ENCODE measurements at regions not wholly inside any gene's neighbourhood (a gene's known extent, or its start where the extent isn't known, plus 50 kb on each side); places are given as distances from the start of the nearest gene placed in this dataset.
"Not testable (repeated sequence)": the region's sequence is repeated elsewhere in the genome, so short reads cannot be mapped to it uniquely, and the experiment has no call there.

GRCh38 chr1:38183747-38184146, 137.2 kb upstream of the POU3F1 start:
- Histone ChIP-seq H3K4me3 (ENCODE audit: low read length) (no peak overlapping the region), H3K9me3 (ENCODE audit: control insufficient read depth in 2 of 3, low read length in 3 of 3) (no peaks in the 10 kb centered on the region), H3K27ac (ENCODE audit: low read depth, low read length) (no peak overlapping the region), H3K4me1 (ENCODE audit: control insufficient read depth in 2 of 2, insufficient read depth in 2 of 2, low read length in 2 of 2) (no peaks in the 10 kb centered on the region), H3K27me3 (ENCODE audit: control insufficient read depth in 2 of 2, insufficient read depth in 2 of 2, low read length in 2 of 2) (no peaks in the 10 kb centered on the region), H3K36me3 (ENCODE audit: control insufficient read depth in 2 of 3, insufficient read depth in 3 of 3, low read length in 3 of 3) (no peaks in the 10 kb centered on the region)
- DNase-seq (no peak), ATAC-seq (no peak)
- ChIA-PET CTCF (interaction anchor here (0.6 to 0.7 kb wide), 2 partner anchors 22 to 655 kb away, joined by 3 to 4 read pairs; no protein-coding TSS in a partner anchor), POLR2A (no interaction called here)
- intact Hi-C loops (cut with micrococcal nuclease) = no loop called here
- Mint-ChIP-seq H3K9me3 (peaks cover 0 to 8% (median 0%) of the 10 kb centered on the region in 11 donors), H3K27me3 (peaks cover 0 to 36% (median 12%) of the 10 kb centered on the region in 5 donors), H3K4me3 (no peak overlapping the region), H3K36me3 (no peaks in the 10 kb centered on the region), H3K4me1 (peaks cover 0 to 3% (median 0%) of the 10 kb centered on the region in 7 donors), H3K27ac (no peak overlapping the region)

- Histone ChIP-seq H3K36me3 (ENCODE audit: control insufficient read depth in 2 of 3, insufficient read depth in 3 of 3, low read length in 3 of 3) (no peaks in the 10 kb centered on the region), H3K27ac (ENCODE audit: low read depth, low read length) (no peak overlapping the region)
- ATAC-seq = no peak
These were observed 136.5 kb upstream of the POU3F1 start for GRCh38 chr1:38183096-38183495.

GRCh38 chr1:38180388-38180787, 133.8 kb upstream of the POU3F1 start:
- H3K27ac Mint-ChIP-seq; DNase-seq; H3K4me1 ChIP-seq (ENCODE audit: control insufficient read depth in 2 of 2, insufficient read depth in 2 of 2, low read length in 2 of 2); H3K36me3 Mint-ChIP-seq; H3K4me3 Mint-ChIP-seq; H3K27me3 Mint-ChIP-seq; intact Hi-C loops (cut with micrococcal nuclease); ATAC-seq; H3K27me3 ChIP-seq (ENCODE audit: control insufficient read depth in 2 of 2, insufficient read depth in 2 of 2, low read length in 2 of 2); H3K9me3 ChIP-seq (ENCODE audit: control insufficient read depth in 2 of 3, low read length in 3 of 3); H3K4me1 Mint-ChIP-seq; CTCF ChIA-PET; H3K9me3 Mint-ChIP-seq; H3K27ac ChIP-seq (ENCODE audit: low read depth, low read length); H3K36me3 ChIP-seq (ENCODE audit: control insufficient read depth in 2 of 3, insufficient read depth in 3 of 3, low read length in 3 of 3); POLR2A ChIA-PET; H3K4me3 ChIP-seq (ENCODE audit: low read length): not testable (repeated sequence)

More at GRCh38 chr1:38183096-38183495, 136.5 kb upstream of the POU3F1 start:
- H3K27me3 Mint-ChIP-seq = peaks cover 0 to 30% (median 9%) of the 10 kb centered on the region in 5 donors
- DNase-seq = no peak
- no peaks in the 10 kb centered on the region for H3K27me3 ChIP-seq (ENCODE audit: control insufficient read depth in 2 of 2, insufficient read depth in 2 of 2, low read length in 2 of 2)
- peaks cover 0 to 8% (median 0%) of the 10 kb centered on the region in 11 donors for H3K9me3 Mint-ChIP-seq
- H3K4me3 Mint-ChIP-seq = no peak overlapping the region
- no peak overlapping the region for H3K27ac Mint-ChIP-seq
- intact Hi-C loops (cut with micrococcal nuclease) = no loop called here
- H3K4me1 Mint-ChIP-seq = peaks cover 0 to 3% (median 0%) of the 10 kb centered on the region in 7 donors
- ChIA-PET POLR2A (no interaction called here), CTCF (no interaction called here)
- no peaks in the 10 kb centered on the region for H3K36me3 Mint-ChIP-seq
- H3K4me1 ChIP-seq (ENCODE audit: control insufficient read depth in 2 of 2, insufficient read depth in 2 of 2, low read length in 2 of 2) = no peaks in the 10 kb centered on the region
- H3K4me3 ChIP-seq (ENCODE audit: low read length) = no peak overlapping the region
- H3K9me3 ChIP-seq (ENCODE audit: control insufficient read depth in 2 of 3, low read length in 3 of 3) = no peaks in the 10 kb centered on the region

- intact Hi-C loops (cut with micrococcal nuclease) = no loop called here
- Histone ChIP-seq H3K27me3 (ENCODE audit: control insufficient read depth in 2 of 2, insufficient read depth in 2 of 2, low read length in 2 of 2) (no peaks in the 10 kb centered on the region), H3K4me1 (ENCODE audit: control insufficient read depth in 2 of 2, insufficient read depth in 2 of 2, low read length in 2 of 2) (no peaks in the 10 kb centered on the region), H3K9me3 (ENCODE audit: control insufficient read depth in 2 of 3, low read length in 3 of 3) (no peaks in the 10 kb centered on the region), H3K4me3 (ENCODE audit: low read length) (no peak overlapping the region), H3K27ac (ENCODE audit: low read depth, low read length) (no peak overlapping the region), H3K36me3 (ENCODE audit: control insufficient read depth in 2 of 3, insufficient read depth in 3 of 3, low read length in 3 of 3) (no peaks in the 10 kb centered on the region)
- no peaks in the 10 kb centered on the region for H3K4me1 Mint-ChIP-seq
- ChIA-PET POLR2A (no interaction called here), CTCF (no interaction called here)
- H3K27me3 Mint-ChIP-seq = peaks cover 0 to 12% (median 4%) of the 10 kb centered on the region in 5 donors
- H3K4me3 Mint-ChIP-seq = no peak overlapping the region
- ATAC-seq (no peak), DNase-seq (no peak)
- no peak overlapping the region for H3K27ac Mint-ChIP-seq
- H3K9me3 Mint-ChIP-seq = peaks cover 0 to 8% (median 0%) of the 10 kb centered on the region in 11 donors
- no peaks in the 10 kb centered on the region for H3K36me3 Mint-ChIP-seq
These were observed 132.9 kb upstream of the POU3F1 start for GRCh38 chr1:38179483-38179882.

GRCh38 chr1:38178216-38178615, 131.6 kb upstream of the POU3F1 start:
- no peak overlapping the region for H3K4me3 Mint-ChIP-seq

GRCh38 chr1:38175121-38175520, 128.5 kb upstream of the POU3F1 start:
- no peaks in the 10 kb centered on the region for H3K4me1 Mint-ChIP-seq
- POLR2A ChIA-PET = no interaction called here
- DNase-seq (no peak), ATAC-seq (no peak)
- H3K27me3 ChIP-seq (ENCODE audit: control insufficient read depth in 2 of 2, insufficient read depth in 2 of 2, low read length in 2 of 2) = no peaks in the 10 kb centered on the region
- H3K36me3 Mint-ChIP-seq = no peaks in the 10 kb centered on the region
- no peak overlapping the region for H3K27ac ChIP-seq (ENCODE audit: low read depth, low read length)
- no peak overlapping the region for H3K4me3 ChIP-seq (ENCODE audit: low read length)
- peaks cover 0 to 2% (median 0%) of the 10 kb centered on the region in 11 donors for H3K9me3 Mint-ChIP-seq
- peaks cover 0 to 17% (median 0%) of the 10 kb centered on the region in 5 donors for H3K27me3 Mint-ChIP-seq
- H3K27ac Mint-ChIP-seq = no peak overlapping the region
- H3K4me3 Mint-ChIP-seq = no peak overlapping the region
- no peaks in the 10 kb centered on the region for H3K9me3 ChIP-seq (ENCODE audit: control insufficient read depth in 2 of 3, low read length in 3 of 3)
- no peaks in the 10 kb centered on the region for H3K36me3 ChIP-seq (ENCODE audit: control insufficient read depth in 2 of 3, insufficient read depth in 3 of 3, low read length in 3 of 3)
- CTCF ChIA-PET = no interaction called here
- intact Hi-C loops (cut with micrococcal nuclease) = no loop called here
- no peaks in the 10 kb centered on the region for H3K4me1 ChIP-seq (ENCODE audit: control insufficient read depth in 2 of 2, insufficient read depth in 2 of 2, low read length in 2 of 2)

More at GRCh38 chr1:38178216-38178615, 131.6 kb upstream of the POU3F1 start:
- Histone ChIP-seq H3K27ac (ENCODE audit: low read depth, low read length) (no peak overlapping the region), H3K36me3 (ENCODE audit: control insufficient read depth in 2 of 3, insufficient read depth in 3 of 3, low read length in 3 of 3) (no peaks in the 10 kb centered on the region), H3K9me3 (ENCODE audit: control insufficient read depth in 2 of 3, low read length in 3 of 3) (no peaks in the 10 kb centered on the region), H3K4me1 (ENCODE audit: control insufficient read depth in 2 of 2, insufficient read depth in 2 of 2, low read length in 2 of 2) (no peaks in the 10 kb centered on the region), H3K27me3 (ENCODE audit: control insufficient read depth in 2 of 2, insufficient read depth in 2 of 2, low read length in 2 of 2) (no peaks in the 10 kb centered on the region), H3K4me3 (ENCODE audit: low read length) (no peak overlapping the region)
- intact Hi-C loops (cut with micrococcal nuclease) = no loop called here
- H3K27me3 Mint-ChIP-seq = peaks cover 0 to 12% (median 0%) of the 10 kb centered on the region in 5 donors
- no peaks in the 10 kb centered on the region for H3K36me3 Mint-ChIP-seq
- ChIA-PET CTCF (no interaction called here), POLR2A (no interaction called here)
- no peak overlapping the region for H3K27ac Mint-ChIP-seq
- H3K9me3 Mint-ChIP-seq = peaks cover 0 to 8% (median 0%) of the 10 kb centered on the region in 11 donors
- ATAC-seq = no peak
- no peaks in the 10 kb centered on the region for H3K4me1 Mint-ChIP-seq
- no peak for DNase-seq

GRCh38 chr1:38173848-38174247, 127.3 kb upstream of the POU3F1 start:
- POLR2A ChIA-PET = no interaction called here
- DNase-seq (no peak), ATAC-seq (no peak)
- Mint-ChIP-seq H3K27ac (no peak overlapping the region), H3K4me1 (no peaks in the 10 kb centered on the region), H3K36me3 (no peaks in the 10 kb centered on the region), H3K9me3 (peaks cover 0 to 2% (median 0%) of the 10 kb centered on the region in 11 donors), H3K4me3 (no peak overlapping the region), H3K27me3 (peaks cover 0 to 10% (median 0%) of the 10 kb centered on the region in 5 donors)
- Histone ChIP-seq H3K27me3 (ENCODE audit: control insufficient read depth in 2 of 2, insufficient read depth in 2 of 2, low read length in 2 of 2) (no peaks in the 10 kb centered on the region), H3K27ac (ENCODE audit: low read depth, low read length) (no peak overlapping the region), H3K36me3 (ENCODE audit: control insufficient read depth in 2 of 3, insufficient read depth in 3 of 3, low read length in 3 of 3) (no peaks in the 10 kb centered on the region), H3K4me1 (ENCODE audit: control insufficient read depth in 2 of 2, insufficient read depth in 2 of 2, low read length in 2 of 2) (no peaks in the 10 kb centered on the region), H3K9me3 (ENCODE audit: control insufficient read depth in 2 of 3, low read length in 3 of 3) (no peaks in the 10 kb centered on the region), H3K4me3 (ENCODE audit: low read length) (no peak overlapping the region)
- intact Hi-C loops (cut with micrococcal nuclease) = no loop called here
- CTCF ChIA-PET = interaction anchor here (0.6 kb wide), 1 partner anchor 1039 kb away, joined by 3 read pairs; no protein-coding TSS in a partner anchor
